ENCODE measurements at regions not wholly inside any gene's neighbourhood (a gene's known extent, or its start where the extent isn't known, plus 50 kb on each side); places are given as distances from the start of the nearest gene placed in this dataset.
A peak's percentile ranks its signal among the peaks of the same experiment; 100 is the strongest.

- TF ChIP-seq REST (IDR thresholded peaks at IDR 0.05; ENCODE audit: unreplicated experiment): no peak
Measured at GRCh38 chr13:38216181-38216580, 133.5 kb upstream of the UFM1 start (continued).

- H3K27ac ChIP-seq (ENCODE audit: low read depth): no peak overlapping the region
- peaks cover 18% of the 10 kb centered on the region for H3K36me3 Mint-ChIP-seq (ENCODE audit: low read depth)
- H3K36me3 ChIP-seq (ENCODE audit: insufficient read depth): peaks cover 4% of the 10 kb centered on the region; the same call in 1 of the 2 replicates
- H3K9me3 Mint-ChIP-seq: peaks cover 20% of the 10 kb centered on the region
- no peak overlapping the region for H3K4me3 ChIP-seq
- ATAC-seq (no peak), DNase-seq (ENCODE audit: low spot score) (no peak)
- H3K27ac Mint-ChIP-seq: no peak overlapping the region
- H3K4me3 Mint-ChIP-seq: no peak overlapping the region
- no peaks in the 10 kb centered on the region for H4K20me1 ChIP-seq (replicated peaks; ENCODE audit: insufficient read depth)
- peaks cover 16% of the 10 kb centered on the region; the same call in 1 of the 2 replicates for H3K9me2 ChIP-seq (ENCODE audit: insufficient read depth)
- peaks cover 19% of the 10 kb centered on the region for H3K4me1 Mint-ChIP-seq
- H3K4me2 ChIP-seq: no peak overlapping the region
- no peak overlapping the region for H2AFZ ChIP-seq
- H3K27me3 Mint-ChIP-seq (ENCODE audit: insufficient read depth, low read depth, poor library complexity): no peaks in the 10 kb centered on the region
- peaks cover 17% of the 10 kb centered on the region for H3K4me1 ChIP-seq (ENCODE audit: insufficient read depth)
- H3K79me2 ChIP-seq (replicated peaks; ENCODE audit: insufficient read depth): no peaks in the 10 kb centered on the region
- TF ChIP-seq ZNF331 (CRISPR knock-in tag; IDR thresholded peaks at IDR 0.05; ENCODE audit: low read depth): no peak
- H3K27me3 ChIP-seq (ENCODE audit: insufficient read depth): no peaks in the 10 kb centered on the region
- no peaks in the 10 kb centered on the region for H3F3A ChIP-seq (replicated peaks; ENCODE audit: low read depth)
Measured at GRCh38 chr13:38213314-38213713, 136.3 kb upstream of the UFM1 start.

DNA sequence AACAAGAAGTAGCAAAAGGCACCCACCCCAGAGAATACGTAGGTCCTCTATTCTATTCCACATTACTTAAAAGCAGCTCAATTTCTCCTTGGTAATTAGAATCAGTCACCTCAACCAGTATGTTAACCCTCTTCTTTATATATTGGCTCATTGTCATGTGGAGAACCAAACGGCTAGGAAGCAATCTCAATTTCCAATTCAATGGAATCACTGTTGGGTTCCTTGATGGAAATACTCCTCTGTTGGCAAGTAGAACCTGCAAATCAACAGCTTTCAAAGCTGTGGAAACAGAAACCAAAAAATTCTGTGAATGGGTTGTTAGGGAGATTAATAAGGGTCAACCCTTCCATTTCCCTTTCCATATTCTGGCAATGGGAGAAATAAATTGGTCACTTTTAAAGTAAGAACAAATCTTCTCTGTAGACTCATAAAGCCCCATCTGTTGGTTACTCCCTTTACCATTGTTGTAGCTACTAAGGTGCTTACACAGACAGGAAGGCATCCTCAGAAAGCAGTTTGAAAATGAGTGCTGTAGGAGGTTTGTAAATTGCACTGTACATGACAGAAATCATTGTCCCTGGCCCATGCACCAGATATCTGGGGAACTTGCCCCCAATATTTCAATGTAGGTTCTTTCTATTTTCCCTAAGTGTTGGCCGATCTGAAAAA lies 138.6 kb upstream of the UFM1 start:
- peak overlapping the region; percentile 0; the same call in 1 of the 2 replicates for H3K27ac ChIP-seq (ENCODE audit: low read depth)
- H3K27me3 ChIP-seq (ENCODE audit: insufficient read depth): no peaks in the 10 kb centered on the region
- TF ChIP-seq NANOG (IDR thresholded peaks at IDR 0.05; ENCODE audit: borderline replicate concordance) (peak; percentile 60; the same call in 1 of the 2 replicates), POLR2AphosphoS5 (IDR thresholded peaks at IDR 0.05; ENCODE audit: low read depth) (no peak)
- TF ChIP-seq, protein P1, sequence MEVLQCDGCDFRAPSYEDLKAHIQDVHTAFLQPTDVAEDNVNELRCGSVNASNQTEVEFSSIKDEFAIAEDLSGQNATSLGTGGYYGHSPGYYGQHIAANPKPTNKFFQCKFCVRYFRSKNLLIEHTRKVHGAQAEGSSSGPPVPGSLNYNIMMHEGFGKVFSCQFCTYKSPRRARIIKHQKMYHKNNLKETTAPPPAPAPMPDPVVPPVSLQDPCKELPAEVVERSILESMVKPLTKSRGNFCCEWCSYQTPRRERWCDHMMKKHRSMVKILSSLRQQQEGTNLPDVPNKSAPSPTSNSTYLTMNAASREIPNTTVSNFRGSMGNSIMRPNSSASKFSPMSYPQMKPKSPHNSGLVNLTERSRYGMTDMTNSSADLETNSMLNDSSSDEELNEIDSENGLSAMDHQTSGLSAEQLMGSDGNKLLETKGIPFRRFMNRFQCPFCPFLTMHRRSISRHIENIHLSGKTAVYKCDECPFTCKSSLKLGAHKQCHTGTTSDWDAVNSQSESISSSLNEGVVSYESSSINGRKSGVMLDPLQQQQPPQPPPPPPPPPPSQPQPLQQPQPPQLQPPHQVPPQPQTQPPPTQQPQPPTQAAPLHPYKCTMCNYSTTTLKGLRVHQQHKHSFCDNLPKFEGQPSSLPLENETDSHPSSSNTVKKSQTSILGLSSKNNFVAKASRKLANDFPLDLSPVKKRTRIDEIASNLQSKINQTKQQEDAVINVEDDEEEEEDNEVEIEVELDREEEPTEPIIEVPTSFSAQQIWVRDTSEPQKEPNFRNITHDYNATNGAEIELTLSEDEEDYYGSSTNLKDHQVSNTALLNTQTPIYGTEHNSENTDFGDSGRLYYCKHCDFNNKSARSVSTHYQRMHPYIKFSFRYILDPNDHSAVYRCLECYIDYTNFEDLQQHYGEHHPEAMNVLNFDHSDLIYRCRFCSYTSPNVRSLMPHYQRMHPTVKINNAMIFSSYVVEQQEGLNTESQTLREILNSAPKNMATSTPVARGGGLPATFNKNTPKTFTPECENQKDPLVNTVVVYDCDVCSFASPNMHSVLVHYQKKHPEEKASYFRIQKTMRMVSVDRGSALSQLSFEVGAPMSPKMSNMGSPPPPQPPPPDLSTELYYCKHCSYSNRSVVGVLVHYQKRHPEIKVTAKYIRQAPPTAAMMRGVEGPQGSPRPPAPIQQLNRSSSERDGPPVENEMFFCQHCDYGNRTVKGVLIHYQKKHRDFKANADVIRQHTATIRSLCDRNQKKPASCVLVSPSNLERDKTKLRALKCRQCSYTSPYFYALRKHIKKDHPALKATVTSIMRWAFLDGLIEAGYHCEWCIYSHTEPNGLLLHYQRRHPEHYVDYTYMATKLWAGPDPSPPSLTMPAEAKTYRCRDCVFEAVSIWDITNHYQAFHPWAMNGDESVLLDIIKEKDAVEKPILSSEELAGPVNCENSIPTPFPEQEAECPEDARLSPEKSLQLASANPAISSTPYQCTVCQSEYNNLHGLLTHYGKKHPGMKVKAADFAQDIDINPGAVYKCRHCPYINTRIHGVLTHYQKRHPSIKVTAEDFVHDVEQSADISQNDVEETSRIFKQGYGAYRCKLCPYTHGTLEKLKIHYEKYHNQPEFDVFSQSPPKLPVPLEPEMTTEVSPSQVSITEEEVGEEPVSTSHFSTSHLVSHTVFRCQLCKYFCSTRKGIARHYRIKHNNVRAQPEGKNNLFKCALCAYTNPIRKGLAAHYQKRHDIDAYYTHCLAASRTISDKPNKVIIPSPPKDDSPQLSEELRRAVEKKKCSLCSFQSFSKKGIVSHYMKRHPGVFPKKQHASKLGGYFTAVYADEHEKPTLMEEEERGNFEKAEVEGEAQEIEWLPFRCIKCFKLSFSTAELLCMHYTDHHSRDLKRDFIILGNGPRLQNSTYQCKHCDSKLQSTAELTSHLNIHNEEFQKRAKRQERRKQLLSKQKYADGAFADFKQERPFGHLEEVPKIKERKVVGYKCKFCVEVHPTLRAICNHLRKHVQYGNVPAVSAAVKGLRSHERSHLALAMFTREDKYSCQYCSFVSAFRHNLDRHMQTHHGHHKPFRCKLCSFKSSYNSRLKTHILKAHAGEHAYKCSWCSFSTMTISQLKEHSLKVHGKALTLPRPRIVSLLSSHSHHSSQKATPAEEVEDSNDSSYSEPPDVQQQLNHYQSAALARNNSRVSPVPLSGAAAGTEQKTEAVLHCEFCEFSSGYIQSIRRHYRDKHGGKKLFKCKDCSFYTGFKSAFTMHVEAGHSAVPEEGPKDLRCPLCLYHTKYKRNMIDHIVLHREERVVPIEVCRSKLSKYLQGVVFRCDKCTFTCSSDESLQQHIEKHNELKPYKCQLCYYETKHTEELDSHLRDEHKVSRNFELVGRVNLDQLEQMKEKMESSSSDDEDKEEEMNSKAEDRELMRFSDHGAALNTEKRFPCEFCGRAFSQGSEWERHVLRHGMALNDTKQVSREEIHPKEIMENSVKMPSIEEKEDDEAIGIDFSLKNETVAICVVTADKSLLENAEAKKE (CRISPR knock-in tag; IDR thresholded peaks at IDR 0.05): peak; percentile 93
- Mint-ChIP-seq H3K36me3 (ENCODE audit: low read depth) (peaks cover 18% of the 10 kb centered on the region), H3K27ac (peak overlapping the region; percentile 83; the same call in 1 of the 2 replicates), H3K27me3 (ENCODE audit: insufficient read depth, low read depth, poor library complexity) (no peaks in the 10 kb centered on the region), H3K4me3 (0 out of 3 replicates have a peak overlapping the region, but pooled peaks have one; percentile 27), H3K4me1 (peaks cover 17% of the 10 kb centered on the region), H3K9me3 (peaks cover 20% of the 10 kb centered on the region)
- ATAC-seq: peak; percentile 98
- H3K36me3 ChIP-seq (ENCODE audit: insufficient read depth): peaks cover 4% of the 10 kb centered on the region; the same call in 1 of the 2 replicates
- H3K4me2 ChIP-seq: peak overlapping the region; percentile 22
- H2AFZ ChIP-seq: no peak overlapping the region
- DNase-seq (ENCODE audit: low spot score): peak; percentile 69
- no peaks in the 10 kb centered on the region for H3F3A ChIP-seq (replicated peaks; ENCODE audit: low read depth)
- H3K9me2 ChIP-seq (ENCODE audit: insufficient read depth): peaks cover 16% of the 10 kb centered on the region; the same call in 1 of the 2 replicates
- H4K20me1 ChIP-seq (replicated peaks; ENCODE audit: insufficient read depth): no peaks in the 10 kb centered on the region
- no peak overlapping the region; the same call in 1 of the 2 replicates for H3K4me3 ChIP-seq
- peaks cover 11% of the 10 kb centered on the region for H3K4me1 ChIP-seq (ENCODE audit: insufficient read depth)
- H3K79me2 ChIP-seq (replicated peaks; ENCODE audit: insufficient read depth): no peaks in the 10 kb centered on the region
